NB4 (cell line): ENCODE measurements at regions not wholly inside any gene's neighbourhood (a gene's known extent, or its start where the extent isn't known, plus 50 kb on each side); places are given as distances from the start of the nearest gene placed in this dataset.

Experiments
- CTCF ChIP-seq: IDR thresholded peaks from one replicate; pipeline ENCODE4 v1.5.1; 2012; ENCODE audit warnings: low read depth, low read length
- MYC ChIP-seq: IDR thresholded peaks from 2 replicates; pipeline ENCODE4 v1.6.1; 2011; ENCODE audit warnings: low read depth, low read length
- POLR2A ChIP-seq: IDR thresholded peaks from 2 replicates; pipeline ENCODE4 v1.6.1; 2011; ENCODE audit warnings: mild to moderate bottlenecking; ENCODE audit not compliant: insufficient read length; ENCODE audit errors: extremely low read depth

- no peak for TF ChIP-seq CTCF
- TF ChIP-seq POLR2A = no peak
- TF ChIP-seq MYC = no peak
Measured at GRCh38 chr6:165229216-165229615, 80.2 kb downstream of the C6orf118 start.
